HG02623 (cell line): ENCODE measurements at regions not wholly inside any gene's neighbourhood (a gene's known extent, or its start where the extent isn't known, plus 50 kb on each side); places are given as distances from the start of the nearest gene placed in this dataset.

Experiments
- ATAC-seq: cut with Tn5 transposase; IDR thresholded peaks from one replicate; pipeline ENCODE4 v1.9.1; 2021; ENCODE audit warnings: moderate library complexity; ENCODE audit not compliant: unreplicated experiment

DNA sequence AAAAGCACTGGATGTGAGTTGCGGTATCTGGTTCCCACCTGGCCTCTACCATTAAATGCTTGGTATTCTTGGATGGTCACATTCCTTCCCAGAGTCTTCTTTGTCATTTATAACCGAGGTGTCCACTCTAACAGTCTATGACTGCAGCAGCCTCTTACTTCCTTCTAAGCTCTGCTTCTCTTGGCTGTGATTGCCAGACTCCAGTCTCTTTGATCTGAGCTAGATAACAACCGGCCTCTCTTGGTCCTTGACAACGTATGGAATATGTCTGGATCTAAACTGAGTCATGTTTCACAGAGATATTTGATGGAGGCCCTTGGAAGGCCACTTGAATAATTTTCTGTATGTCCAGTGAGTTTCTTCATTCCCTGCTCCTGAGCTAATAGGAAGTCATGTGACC, 141.6 kb upstream of the TENM4 start:
- no peak for ATAC-seq

DNA sequence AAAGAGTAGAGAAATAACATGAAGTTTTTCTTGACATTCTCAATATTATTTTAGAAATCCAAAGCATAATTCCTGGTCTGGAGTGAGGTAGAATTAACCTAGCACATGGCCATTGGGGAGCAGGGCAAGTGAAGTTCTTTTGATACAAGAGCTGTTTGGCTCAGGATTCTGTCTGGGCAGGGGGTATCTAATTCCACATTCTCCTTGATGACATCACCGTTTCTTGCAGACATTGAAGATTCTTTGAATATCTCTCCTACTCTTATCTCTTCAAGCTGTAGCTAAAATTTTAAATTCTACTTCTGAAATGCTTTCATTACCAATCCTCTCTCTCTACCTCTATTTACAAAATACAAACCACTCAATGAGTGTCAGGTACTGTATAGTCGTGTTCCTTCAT, 138.2 kb upstream of the TENM4 start:
- no peak for ATAC-seq

DNA sequence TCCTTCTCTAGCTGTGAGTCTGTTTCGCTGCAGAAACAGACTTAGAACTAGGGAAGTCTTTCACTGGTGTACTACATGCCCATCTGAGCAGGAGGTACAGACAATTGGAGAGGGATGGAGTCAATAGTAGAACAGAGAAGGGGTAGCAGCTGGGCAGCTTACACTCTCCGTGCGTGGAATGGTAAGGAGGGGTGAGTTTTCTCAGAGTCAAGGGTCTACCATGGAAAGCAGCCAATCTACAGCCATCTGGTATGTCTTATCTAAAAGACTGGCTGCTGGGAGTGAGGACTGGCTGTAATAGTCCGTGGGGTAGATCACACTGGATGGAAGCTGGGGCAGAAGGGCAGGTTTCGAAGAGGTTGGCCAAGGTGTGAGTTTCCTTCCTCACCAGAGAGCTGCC, 137.3 kb upstream of the TENM4 start:
- ATAC-seq = no peak

DNA sequence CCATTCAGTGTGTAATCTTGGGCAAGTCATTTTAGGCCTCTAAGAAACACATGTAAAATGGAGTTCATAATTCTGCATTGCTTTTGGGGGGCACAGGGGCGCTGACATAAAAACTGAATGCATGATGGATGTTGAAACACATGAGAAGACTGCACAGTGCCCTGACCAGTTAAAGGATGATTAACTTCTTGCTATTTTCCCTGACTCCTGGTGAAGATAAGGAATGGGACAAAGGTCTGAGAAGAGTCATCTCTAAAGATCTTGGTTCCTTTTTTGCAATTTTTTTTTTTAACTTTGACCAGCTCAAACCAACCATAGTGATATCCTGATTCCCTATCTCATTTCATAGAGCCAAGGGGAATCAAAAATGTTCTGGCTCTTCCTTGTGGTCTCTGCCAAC, 134.9 kb upstream of the TENM4 start:
- ATAC-seq = no peak

DNA sequence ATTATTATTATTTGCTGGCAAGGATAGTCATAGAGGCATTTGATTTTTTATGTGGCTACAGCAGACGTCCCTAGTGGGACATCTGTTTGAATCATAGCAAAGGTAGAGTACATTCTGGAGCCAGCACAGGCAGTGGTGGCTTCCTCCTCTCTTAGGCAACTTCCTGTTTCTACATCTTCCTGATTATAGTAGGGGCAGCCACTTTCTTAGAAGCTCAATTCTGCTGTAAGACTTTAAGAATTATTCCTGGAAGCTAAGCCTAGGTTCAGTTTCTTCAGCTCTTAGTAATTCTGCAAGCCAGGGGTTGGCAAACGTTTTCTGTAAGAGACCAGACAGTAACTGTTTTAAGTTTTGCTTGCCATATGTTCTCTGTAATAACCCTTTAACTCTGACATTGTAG, 129.3 kb upstream of the TENM4 start:
- ATAC-seq = no peak

DNA sequence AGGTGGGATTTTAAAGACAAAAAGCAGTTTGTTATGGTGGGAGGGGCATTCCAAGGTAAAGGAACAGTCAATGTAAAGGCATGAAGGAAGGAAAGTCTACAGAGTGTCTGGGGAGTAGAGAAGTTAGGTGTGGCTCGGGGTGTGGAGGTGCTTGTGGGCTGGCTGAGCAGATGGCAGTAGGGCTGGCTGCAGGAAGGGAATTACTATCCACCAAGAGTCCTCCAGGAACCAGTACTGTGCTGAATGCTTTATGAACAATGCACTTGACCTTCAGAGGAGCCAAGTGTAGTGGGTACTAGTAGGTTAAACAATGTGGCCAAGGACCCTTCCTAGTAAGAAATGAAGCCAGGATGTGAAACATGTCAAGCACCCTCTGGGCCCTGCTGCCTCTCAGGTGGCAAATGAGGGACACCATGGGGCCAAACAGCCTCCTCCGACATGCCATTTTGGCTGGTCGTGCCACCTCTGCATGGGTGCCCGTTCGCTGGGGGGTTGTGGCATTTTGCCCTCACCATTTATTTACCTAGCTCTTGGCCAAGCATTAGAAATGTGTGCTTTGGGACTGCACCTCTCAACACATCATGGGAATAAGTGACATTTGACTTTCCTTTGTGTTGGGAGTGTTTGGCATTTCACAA, 123.6 kb upstream of the TENM4 start:
- no peak for ATAC-seq

DNA sequence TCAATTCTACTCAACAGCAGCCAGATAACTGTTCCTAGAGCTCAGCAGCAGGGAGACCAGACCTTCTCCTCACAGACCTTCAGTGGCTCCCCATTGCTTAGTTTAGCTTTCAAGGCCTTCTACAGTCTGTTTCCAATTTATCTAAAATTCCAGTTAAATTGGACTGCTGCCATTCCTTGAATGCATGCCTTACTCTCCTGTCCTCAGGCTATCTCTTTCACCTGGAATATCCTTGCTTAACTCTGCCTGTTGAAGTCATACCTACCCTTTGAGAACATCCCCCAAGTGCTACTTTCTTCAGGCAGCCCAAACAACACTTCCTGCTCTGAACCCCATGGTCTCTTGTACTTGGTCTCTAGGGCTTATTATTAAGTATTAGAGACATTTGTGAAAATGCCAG, 120.7 kb upstream of the TENM4 start:
- ATAC-seq = no peak

DNA sequence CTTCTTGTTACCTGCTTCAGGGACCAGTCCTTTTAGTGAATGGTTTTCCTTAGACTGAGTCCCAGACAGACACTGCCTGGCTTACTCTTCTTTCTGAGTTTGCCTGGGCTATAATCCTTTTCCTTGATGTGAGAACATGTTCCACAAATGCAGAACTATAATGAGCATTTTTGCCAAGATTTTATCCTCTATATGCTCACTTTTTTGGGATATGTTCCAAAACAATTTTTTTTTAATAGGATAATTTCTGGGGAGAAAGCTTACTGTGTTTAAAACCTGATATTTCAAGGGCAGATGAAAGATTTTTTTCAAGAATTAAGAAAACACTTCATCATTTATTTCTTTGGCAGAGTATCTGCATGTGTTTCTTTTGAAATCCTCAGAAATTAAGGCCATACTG, 110.0 kb upstream of the TENM4 start:
- no peak for ATAC-seq

DNA sequence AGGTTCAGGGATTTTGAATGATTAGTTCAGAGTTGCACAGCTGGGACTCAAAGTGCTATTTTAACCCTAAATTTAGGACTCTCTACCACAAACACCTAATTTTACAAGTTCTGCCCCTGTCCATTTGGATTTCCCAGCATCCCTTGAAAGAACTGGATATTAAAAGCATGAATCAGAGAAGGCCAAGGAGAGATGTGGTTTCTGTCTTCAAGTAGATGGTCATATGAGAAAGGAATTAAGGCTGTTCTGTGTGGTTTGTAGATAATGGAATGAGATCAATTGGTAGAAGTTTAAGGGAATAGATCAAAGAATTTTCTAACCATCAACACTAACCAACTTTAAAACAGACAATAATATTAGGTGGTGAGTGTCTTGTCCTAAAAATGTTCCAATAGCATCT, 106.4 kb upstream of the TENM4 start:
- no peak for ATAC-seq

DNA sequence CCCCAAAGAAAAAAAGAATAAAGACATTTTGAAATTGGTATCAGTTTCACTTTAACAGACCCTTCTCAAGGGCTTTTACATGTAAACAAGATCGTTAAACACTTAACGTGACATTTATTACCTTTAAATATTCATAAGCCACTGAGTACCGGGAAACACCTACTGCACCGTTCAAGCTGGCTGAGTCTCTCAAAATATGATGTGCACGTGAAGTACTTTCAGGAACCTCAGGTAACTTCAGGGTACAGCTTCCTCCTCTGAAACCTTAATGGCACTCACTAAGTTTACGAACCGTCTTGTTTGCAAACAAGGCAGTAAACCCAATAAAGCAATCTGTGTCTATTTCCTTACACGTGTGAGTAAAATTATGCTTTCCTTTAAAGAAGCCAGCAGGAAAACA, 105.5 kb upstream of the TENM4 start:
- ATAC-seq = no peak

DNA sequence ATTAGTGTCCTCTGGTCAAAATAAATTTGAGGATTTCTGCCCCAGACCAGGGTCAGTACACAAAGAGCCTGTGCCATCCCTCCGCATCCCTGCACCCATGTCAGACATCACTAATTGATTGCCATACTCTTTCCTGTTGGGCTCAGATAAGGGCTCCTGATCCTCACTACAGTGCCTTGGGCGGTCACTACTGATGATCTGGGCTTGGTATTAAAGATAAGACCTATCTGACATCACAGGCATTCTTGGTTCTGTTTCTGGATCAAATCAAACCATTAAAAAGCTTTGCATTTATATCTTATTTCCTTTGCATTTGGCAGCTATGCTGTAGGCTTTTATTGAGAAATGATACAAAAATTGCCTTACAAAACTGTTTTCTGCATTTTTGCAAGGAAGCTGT, 103.5 kb upstream of the TENM4 start:
- no peak for ATAC-seq

DNA sequence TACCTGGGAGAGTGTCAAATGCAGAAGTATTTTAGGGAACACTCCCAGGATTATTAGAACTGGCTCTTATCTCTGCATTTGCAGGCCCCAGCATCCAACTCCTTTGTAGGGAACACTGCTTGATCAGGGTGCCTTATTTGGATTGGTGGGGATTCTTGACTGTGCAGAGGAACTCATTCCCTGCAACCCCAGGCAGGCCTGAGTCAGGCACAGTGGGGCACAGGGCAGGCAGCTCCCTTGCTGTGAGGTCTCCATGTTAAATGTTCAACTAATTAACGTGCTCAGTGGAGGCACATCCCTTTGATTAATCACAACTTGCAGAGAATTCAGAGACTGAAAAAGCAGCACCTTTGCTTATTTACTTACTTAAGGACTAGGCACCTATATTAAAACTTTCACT, 102.3 kb upstream of the TENM4 start:
- ATAC-seq = no peak

DNA sequence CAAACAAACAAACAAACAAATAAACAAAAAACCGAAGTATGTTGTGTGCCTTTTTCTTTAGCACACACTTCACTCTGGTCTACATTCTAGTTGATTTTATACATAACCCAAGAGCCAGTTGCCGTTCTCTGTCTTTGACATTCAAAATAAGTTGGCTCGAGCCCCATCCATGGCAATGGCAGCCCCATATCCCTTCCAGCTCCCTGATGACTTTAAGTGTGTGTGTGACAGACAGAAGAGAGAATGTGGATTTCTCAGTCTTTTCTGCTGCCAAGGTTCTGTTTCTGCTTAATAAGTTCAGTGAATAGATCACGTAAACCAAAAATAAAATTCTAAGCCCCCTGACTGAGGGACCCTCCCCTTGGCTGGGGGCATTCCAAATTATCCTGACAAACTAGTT, 100.6 kb upstream of the TENM4 start:
- ATAC-seq = no peak

DNA sequence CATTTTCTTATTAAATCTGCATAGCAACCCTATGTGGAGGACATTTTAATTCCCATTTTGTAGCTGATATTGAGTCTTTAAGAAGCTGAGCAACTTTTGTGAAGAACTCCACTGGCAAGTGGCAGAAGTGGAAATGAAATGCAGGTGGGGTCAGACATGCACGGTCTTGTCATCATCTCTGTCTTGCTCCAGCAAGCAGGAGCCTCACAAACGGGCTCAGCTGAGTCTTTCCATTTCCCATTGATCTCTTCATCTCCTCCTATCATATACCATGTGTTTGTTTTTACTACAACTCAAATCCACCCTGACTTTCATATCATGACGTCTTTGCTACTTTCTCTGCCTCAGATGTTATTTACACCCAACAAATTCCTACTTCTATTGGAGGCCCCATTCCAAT, 97.9 kb upstream of the TENM4 start:
- no peak for ATAC-seq

DNA sequence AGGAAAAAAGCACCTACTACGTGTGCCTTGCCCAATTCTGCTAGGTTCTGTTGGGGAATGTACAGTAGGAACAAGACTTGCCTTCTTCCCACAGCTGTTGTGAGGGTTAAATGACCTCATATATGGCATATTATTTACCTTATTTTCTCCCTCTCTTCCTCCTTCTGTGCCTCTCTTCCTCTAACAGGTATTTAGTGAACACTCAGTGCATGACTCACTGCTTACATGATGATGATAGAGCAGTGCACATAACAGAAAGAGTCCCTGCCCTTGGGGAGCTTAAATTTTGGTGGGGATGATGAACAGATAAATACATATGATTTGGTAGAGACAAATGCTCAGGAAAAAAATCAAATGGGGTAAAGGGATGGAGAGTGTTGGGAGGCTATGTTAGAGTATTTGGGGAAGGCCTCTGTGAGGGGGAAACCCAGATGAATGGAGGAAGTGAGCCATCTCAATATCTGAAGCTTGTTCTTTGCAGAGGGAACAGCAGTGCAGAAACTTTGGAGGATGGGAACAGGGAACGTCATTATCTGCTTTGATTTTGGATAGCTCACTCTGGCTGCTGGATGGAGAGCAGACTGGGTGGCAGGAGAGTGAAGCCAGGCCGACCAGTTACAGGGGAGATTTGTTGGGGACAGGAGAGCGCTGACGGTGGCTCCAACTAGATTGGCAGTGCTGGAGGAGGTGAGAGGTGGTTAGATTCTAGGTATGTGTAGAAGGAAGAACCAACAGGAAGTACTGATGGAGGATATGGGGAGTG, 95.5 kb upstream of the TENM4 start:
- ATAC-seq = no peak

DNA sequence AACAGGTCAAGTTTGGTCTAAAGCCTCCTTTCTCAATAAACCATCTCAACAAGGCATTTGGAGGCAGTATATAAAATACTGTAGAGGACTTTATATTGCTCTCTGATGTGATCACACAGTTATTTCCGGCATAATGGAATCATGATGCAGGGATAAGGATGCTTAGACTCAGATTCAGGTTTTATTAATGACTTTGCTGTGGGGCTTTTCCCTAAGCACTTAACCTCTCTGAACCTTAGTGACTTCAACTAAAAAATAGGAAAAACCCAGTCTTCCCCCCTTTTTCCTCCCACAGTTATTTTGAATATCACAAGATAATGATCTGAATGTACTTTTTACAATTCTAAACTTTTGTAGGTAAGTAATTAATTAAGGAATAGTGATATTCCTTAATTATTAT, 94.8 kb upstream of the TENM4 start:
- no peak for ATAC-seq

DNA sequence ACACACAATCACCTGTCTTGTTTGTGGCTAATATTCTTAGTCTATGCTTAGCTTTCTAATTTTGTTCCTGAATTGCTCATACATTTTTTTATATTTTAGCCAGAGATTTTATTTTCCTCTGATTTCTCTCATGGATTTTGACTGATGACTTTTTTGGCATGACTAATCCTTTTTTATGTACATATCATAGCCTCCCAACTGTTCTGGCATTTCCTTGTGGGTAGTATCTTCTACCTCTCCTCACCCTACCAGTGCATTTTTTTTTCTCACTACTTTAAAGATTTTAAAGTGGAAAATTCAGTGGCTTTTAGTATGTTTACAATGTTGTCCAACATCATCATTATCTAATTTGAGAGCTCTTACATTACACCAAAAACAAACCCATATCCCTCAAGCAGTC, 84.4 kb upstream of the TENM4 start:
- ATAC-seq = no peak

DNA sequence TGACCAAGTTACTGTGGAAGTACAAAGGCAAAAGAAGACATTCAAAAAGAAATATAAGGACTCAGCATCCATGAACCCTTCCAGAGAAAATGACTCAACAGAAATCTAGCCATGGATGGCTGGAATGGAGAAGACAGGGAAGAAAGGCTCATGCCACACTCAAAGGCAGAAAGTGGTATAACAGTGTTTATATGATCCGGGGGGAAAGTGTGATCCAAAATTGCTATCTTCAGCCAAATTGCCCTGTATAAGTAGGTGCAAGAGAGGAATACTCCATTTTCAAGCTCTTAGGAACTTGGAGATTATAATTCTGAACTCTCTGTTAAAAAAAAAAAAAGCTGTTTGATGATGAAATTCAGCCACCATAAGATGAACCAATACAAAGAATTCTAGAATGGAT, 81.8 kb upstream of the TENM4 start:
- ATAC-seq = no peak

DNA sequence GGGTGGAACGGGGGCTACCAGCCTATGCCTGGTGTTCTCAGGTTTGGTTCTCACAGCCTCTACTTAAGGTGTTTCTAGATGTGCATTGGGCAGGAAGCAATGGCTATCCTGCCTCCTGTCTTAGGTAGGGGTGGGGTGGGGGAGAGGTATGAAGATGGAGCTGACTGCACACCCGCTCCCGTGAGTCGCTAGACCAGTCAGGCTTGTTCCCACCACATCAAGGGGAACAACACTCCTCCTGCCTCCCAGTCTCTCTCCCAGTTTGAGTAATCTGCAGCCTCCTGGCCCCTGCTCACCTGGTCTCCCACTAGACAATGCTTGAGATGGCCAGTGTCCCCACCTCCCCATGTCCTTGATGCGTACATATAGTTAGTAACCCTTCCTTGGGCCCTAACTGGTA, 79.3 kb upstream of the TENM4 start:
- no peak for ATAC-seq

DNA sequence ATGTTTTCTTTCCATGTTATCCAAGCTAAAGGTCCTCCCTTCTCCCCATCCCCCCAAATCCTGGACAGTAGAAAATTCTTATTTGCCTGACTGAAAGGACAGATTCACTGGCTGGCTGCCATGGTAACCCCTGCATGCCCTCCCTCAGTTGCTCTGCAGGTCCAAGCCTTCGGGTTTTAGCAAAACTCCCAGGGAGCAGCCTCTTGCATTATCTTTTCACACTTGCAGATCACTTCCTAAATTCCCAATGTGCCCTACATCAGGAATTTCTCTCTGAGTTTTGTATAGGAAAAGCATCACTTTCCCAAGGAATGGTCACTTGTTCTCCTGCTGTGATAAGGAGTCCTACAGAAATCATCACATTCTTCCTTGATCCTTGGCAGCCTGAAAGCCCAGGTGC, 75.0 kb upstream of the TENM4 start:
- no peak for ATAC-seq

DNA sequence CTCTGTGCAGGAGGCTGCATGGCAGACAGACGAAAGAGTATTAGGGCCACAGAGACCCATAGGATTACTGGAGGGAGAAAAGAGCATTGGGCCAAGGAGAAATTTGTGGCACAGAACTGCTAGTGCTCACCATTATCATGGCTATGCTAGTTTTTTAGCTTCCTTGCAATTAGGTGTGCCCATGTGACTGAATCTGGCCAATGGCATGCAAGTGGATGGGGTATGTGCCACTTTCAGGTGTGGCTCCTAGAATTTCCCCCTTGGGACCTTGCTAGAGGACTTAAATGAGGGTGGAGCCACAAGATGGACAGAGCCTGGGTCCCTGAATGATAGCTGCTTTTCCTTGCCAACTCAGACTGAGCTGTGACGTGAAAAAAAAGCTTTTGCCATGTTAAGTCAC, 73.9 kb upstream of the TENM4 start:
- no peak for ATAC-seq

DNA sequence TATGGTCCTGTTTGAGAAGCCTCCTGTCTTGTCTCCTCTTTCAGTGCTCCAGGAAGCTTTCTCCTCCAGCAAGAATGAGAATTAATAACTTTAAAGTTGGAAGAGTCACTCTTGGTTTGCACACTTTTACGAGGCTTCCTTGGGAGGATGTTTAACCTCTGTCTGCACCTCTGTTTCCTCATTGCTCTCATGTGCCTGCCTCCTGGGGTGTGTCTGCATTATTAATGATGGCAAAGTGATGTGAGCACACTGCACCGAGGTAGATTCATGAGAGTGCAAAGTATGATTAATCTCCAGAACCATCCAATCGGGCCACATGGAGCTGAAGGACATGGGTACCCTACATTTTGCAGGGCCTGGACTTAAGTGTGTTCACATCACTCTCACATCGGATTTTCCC, 73.5 kb upstream of the TENM4 start:
- ATAC-seq = no peak
